SK-N-MC (cell line): ENCODE measurements at regions not wholly inside any gene's neighbourhood (a gene's known extent, or its start where the extent isn't known, plus 50 kb on each side); places are given as distances from the start of the nearest gene placed in this dataset.
"Not testable (repeated sequence)": the region's sequence is repeated elsewhere in the genome, so short reads cannot be mapped to it uniquely, and the experiment has no call there.

ENCODE experiments used
- EZH2 ChIP-seq: fragments of 200-600 bp; sonication (generic); IDR thresholded peaks from one replicate; pipeline ENCODE4 v1.6.1; 2017; ENCODE audit warnings: antibody characterized with exemption
- POLR2AphosphoS5 ChIP-seq: IDR thresholded peaks from 2 replicates; pipeline ENCODE4 v1.6.1; 2012; ENCODE audit warnings: mild to moderate bottlenecking, low read depth, low read length, borderline replicate concordance

GRCh38 chr6:137944381-137944780 lies 77.3 kb downstream of the TNFAIP3 start:
- not testable (repeated sequence) for TF ChIP-seq POLR2AphosphoS5, EZH2
